Vagina (tissue), 2 donors: ENCODE measurements at regions not wholly inside any gene's neighbourhood (a gene's known extent, or its start where the extent isn't known, plus 50 kb on each side); places are given as distances from the start of the nearest gene placed in this dataset.

Source experiments
- CTCF ChIP-seq, 3 experiments: fragments of 450-650 bp in 2 of 3; fragments of 200-600 bp in 1 of 3; sonication (generic) in 1 of 3; IDR thresholded peaks; one replicate each; pipeline ENCODE4 v1.5.1; 2017 to 2019; ENCODE audit warnings: antibody characterized with exemption in 3 of 3, mild to moderate bottlenecking in 2 of 3, moderate library complexity in 2 of 3
- POLR2A ChIP-seq, 2 donors: fragments of 450-650 bp; IDR thresholded peaks; one replicate each; pipeline ENCODE4 v1.6.1; 2017; ENCODE audit warnings: antibody characterized with exemption in 2 of 2, mild to moderate bottlenecking in 2 of 2, moderate library complexity in 2 of 2
- POLR2AphosphoS5 ChIP-seq, 2 donors: sonication (generic); formaldehyde crosslinking; IDR thresholded peaks; one replicate each; pipeline ENCODE4 v1.9.0; 2017; ENCODE audit warnings: antibody characterized with exemption in 2 of 2, mild to moderate bottlenecking in 2 of 2, low read depth in 1 of 2; ENCODE audit not compliant: insufficient read depth in 1 of 2

GRCh38 chr7:41627645-41628298 lies 75.1 kb downstream of the INHBA start:
- TF ChIP-seq POLR2AphosphoS5 (IDR thresholded peaks at IDR 0.05; ENCODE audit: insufficient read depth in 1 of 2, low read depth in 1 of 2) (no peak), CTCF (IDR thresholded peaks at IDR 0.05) (no peak), POLR2A (IDR thresholded peaks at IDR 0.05) (no peak)
